GM06990 (cell line): ENCODE measurements at regions not wholly inside any gene's neighbourhood (a gene's known extent, or its start where the extent isn't known, plus 50 kb on each side); places are given as distances from the start of the nearest gene placed in this dataset.

ENCODE experiments used
- DNase-seq: peaks from one replicate; pipeline ENCODE4 v3.0.0-alpha.2; 2011; ENCODE audit not compliant: insufficient read length; ENCODE audit errors: extremely low read depth
- H3K27me3 ChIP-seq: replicated peaks from 2 replicates; pipeline ENCODE4 v1.6.0; 2011; ENCODE audit warnings: low read length; ENCODE audit not compliant: control insufficient read depth, insufficient read depth
- H3K36me3 ChIP-seq: 2 replicates; pipeline ENCODE4 v1.5.1; 2011; ENCODE audit warnings: low read length; ENCODE audit not compliant: control insufficient read depth, insufficient read depth
- H3K4me3 ChIP-seq: replicated peaks from 2 replicates; pipeline ENCODE4 v1.5.1; 2011; ENCODE audit warnings: low read depth, mild to moderate bottlenecking, control low read depth, low read length
- TF ChIP-seq, protein P1 (sequence below): IDR thresholded peaks from 2 replicates; pipeline ENCODE4 v1.5.1; 2011; ENCODE audit warnings: low read length, control low read depth, mild to moderate bottlenecking, inconsistent platforms; ENCODE audit not compliant: insufficient read depth, poor library complexity, severe bottlenecking

DNA sequence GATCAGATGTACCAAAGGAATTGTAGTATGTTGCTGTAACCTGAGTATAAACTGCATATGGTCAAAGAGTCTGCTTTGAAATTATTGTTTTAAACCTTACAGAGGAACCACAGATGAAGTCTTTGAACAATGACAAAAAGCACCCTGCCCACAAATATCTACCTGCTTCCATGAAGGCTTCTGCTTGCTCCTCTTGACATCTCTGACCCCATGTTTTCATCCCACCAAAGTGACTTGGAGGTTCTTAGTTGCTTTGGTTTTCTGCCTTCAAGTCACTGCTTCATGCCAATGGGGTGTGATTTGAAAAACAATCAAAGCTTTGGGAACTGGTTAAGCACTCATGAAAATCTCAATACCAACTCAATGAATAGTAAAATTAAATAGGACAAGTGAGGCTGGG is 194.6 kb upstream of the ACTBL2 start:
- Histone ChIP-seq H3K4me3 (no peak overlapping the region), H3K36me3 (no peaks in the 10 kb centered on the region), H3K27me3 (no peaks in the 10 kb centered on the region)
- TF ChIP-seq, protein P1, sequence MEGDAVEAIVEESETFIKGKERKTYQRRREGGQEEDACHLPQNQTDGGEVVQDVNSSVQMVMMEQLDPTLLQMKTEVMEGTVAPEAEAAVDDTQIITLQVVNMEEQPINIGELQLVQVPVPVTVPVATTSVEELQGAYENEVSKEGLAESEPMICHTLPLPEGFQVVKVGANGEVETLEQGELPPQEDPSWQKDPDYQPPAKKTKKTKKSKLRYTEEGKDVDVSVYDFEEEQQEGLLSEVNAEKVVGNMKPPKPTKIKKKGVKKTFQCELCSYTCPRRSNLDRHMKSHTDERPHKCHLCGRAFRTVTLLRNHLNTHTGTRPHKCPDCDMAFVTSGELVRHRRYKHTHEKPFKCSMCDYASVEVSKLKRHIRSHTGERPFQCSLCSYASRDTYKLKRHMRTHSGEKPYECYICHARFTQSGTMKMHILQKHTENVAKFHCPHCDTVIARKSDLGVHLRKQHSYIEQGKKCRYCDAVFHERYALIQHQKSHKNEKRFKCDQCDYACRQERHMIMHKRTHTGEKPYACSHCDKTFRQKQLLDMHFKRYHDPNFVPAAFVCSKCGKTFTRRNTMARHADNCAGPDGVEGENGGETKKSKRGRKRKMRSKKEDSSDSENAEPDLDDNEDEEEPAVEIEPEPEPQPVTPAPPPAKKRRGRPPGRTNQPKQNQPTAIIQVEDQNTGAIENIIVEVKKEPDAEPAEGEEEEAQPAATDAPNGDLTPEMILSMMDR = no peak
- no peak for DNase-seq

DNA sequence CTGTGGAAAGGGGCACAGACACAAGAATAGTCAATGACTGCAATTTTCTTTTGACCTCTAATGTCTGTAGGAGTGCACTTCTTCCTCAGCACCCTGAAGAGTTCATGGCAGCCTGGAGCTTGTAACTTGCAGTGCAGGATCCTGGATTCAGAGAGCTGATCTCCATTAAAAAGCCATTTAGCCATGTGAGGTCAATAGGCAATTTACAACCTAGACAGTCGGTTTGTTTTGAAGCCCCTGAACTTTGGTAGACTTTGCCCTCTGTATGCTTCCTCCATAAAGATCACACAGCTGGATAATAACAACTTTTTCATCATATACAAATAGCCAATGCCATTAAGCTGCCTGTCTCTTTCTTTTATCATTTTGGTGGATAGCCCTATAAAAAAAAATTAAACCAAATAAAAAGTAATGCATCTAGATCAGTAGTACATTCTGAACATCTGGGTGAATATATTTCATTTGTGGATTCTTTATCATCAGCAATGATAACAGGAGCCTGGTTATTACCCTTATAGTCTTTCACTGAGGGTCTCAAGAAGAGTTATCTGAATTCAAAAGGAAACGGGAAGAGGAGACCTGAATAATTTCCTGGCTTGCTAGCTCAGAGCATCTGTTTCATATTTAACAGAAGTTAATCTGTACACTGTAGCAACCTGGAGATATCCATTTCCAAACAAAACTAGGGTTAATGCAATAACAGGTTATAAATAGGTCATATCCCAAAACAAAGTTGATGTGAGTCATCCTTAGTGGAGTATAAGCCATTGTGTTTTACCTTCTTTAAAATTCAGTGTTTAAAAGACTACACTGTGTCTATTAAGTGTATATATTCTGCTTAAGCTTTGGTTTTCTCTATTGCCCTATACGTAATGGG is 193.8 kb upstream of the ACTBL2 start:
- Histone ChIP-seq H3K4me3 (no peak overlapping the region), H3K27me3 (no peaks in the 10 kb centered on the region), H3K36me3 (no peaks in the 10 kb centered on the region)
- no peak for DNase-seq
- TF ChIP-seq, protein P1 = no peak

DNA sequence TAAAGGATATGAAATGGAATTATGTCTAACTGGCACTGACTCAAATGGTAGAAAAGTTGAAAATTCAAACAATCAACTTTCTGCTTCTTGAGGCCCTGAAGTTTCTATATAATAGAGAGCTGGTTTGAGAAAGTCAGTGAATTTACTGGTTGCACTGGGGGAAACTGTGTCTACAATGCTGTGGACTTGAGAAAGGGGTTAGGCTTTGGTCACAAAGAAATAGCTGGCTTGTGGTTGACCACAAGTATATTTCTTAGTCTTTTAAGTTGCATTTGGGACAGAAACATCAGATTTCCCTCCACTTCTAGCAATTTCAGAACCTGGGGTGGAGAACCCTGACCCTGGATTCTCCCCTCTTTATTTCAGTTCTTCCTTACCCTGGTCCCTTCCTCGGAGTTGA is 192.6 kb upstream of the ACTBL2 start:
- TF ChIP-seq, protein P1 = no peak
- Histone ChIP-seq H3K4me3 (no peak overlapping the region), H3K36me3 (no peaks in the 10 kb centered on the region), H3K27me3 (no peaks in the 10 kb centered on the region)
- no peak for DNase-seq

DNA sequence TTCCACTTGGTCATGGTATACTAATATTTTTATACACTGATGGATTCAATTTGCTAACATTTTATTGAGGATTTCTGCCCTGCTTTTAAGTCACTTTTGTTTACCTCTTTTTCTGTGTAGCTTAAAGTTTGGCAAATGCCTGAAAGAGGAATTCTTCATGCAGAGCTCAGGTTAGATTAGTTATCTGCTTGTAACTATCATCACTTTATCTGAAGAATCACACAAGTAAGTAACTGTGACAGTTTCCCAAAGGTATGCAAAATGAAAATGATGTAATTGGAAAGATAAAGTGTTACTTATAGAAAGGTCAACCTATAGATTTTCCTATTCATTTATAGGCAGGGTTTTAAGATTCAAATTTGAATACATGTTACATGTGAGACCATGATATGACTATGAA is 188.8 kb upstream of the ACTBL2 start:
- TF ChIP-seq, protein P1 = no peak
- Histone ChIP-seq H3K4me3 (no peak overlapping the region), H3K36me3 (no peaks in the 10 kb centered on the region), H3K27me3 (no peaks in the 10 kb centered on the region)
- DNase-seq = no peak

DNA sequence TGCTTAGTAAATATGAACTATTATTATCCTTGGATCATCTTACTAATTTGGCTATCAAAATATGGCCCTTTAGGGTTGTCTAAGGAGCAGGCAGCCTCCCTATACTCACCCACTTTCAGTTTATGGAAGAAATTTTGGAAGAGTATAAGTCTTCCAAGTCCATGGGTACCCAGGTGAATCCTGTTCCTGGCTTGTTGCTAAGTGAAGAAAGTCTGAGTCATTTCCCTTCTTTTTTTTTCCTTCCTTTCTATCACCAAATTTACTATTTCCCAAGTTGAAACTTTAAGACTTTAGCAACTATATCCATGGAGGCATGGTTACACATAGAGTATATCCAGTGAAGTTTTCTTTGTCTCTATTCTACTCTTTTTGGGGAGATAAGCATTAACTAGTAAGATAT is 184.0 kb upstream of the ACTBL2 start:
- TF ChIP-seq, protein P1 = no peak

More for the DNA sequence above, 184.0 kb upstream of the ACTBL2 start:
- Histone ChIP-seq H3K36me3 (no peaks in the 10 kb centered on the region), H3K27me3 (no peaks in the 10 kb centered on the region; the same call in 1 of the 2 replicates), H3K4me3 (no peak overlapping the region)
- no peak for DNase-seq
